ENCODE measurements at regions not wholly inside any gene's neighbourhood (a gene's known extent, or its start where the extent isn't known, plus 50 kb on each side); places are given as distances from the start of the nearest gene placed in this dataset.

DNA sequence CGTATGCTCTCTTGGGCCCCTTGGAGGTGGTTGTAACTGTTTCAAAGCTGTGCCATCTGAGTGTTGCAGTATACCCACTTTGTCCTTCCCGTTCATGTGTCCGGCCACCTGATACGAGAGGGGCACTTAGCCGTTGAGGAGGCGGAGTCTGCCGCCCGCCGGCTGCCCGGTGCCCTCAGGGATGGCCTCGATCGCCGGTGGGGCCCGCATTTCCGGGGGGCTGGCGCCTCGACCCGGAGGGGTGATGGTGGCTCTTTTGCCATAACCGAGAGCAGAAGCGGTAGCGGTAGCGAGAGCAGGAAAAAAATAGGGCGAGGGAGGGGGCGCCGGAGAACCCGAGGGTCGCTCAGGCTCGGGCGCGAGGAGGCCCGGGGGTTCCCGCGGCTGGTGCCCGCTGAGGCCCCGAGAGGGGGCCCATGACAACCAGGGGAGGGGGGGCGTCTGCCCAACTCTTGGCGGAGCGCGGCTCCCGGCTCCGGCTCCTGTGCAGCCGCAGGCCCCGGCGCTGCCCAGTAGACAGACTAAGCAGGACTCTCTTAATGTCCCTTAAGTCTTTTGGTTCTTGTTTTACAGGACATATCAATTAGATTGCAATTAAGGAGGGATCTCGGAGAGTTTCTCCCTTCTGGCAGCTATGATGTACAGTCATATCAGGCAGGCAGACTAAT lies 342.7 kb upstream of the SGCG start:
- TF ChIP-seq, protein P1, sequence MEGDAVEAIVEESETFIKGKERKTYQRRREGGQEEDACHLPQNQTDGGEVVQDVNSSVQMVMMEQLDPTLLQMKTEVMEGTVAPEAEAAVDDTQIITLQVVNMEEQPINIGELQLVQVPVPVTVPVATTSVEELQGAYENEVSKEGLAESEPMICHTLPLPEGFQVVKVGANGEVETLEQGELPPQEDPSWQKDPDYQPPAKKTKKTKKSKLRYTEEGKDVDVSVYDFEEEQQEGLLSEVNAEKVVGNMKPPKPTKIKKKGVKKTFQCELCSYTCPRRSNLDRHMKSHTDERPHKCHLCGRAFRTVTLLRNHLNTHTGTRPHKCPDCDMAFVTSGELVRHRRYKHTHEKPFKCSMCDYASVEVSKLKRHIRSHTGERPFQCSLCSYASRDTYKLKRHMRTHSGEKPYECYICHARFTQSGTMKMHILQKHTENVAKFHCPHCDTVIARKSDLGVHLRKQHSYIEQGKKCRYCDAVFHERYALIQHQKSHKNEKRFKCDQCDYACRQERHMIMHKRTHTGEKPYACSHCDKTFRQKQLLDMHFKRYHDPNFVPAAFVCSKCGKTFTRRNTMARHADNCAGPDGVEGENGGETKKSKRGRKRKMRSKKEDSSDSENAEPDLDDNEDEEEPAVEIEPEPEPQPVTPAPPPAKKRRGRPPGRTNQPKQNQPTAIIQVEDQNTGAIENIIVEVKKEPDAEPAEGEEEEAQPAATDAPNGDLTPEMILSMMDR (IDR thresholded peaks at IDR 0.05): no peak
- no peak for TF ChIP-seq POLR2A (IDR thresholded peaks at IDR 0.05)
